ENCODE measurements at regions not wholly inside any gene's neighbourhood (a gene's known extent, or its start where the extent isn't known, plus 50 kb on each side); places are given as distances from the start of the nearest gene placed in this dataset.
A peak's percentile ranks its signal among the peaks of the same experiment; 100 is the strongest.

DNA sequence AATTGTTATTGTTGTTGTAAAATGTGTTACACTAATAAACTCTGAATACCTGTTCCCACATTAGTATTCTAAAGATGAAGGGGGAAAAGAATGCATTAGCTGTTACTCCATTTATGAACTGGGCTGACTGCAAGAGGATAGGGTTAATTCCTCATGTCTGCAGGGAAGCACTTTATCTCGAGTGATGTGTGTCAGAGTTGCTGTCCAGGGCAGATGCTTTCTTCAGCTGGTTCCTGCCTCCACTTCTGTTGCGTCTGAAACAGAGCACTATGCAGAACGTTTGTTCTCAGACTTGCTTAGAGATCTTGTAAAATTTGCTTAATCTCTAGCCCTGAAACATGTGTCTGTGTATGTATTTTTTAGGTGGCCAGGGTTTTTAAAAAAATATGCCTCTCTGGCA, 318.8 kb downstream of the SPRY2 start:
- DNase-seq = no peak

- DNase-seq = no peak
These were observed 328.7 kb downstream of the SPRY2 start for GRCh38 chr13:80012251-80012650.

DNA sequence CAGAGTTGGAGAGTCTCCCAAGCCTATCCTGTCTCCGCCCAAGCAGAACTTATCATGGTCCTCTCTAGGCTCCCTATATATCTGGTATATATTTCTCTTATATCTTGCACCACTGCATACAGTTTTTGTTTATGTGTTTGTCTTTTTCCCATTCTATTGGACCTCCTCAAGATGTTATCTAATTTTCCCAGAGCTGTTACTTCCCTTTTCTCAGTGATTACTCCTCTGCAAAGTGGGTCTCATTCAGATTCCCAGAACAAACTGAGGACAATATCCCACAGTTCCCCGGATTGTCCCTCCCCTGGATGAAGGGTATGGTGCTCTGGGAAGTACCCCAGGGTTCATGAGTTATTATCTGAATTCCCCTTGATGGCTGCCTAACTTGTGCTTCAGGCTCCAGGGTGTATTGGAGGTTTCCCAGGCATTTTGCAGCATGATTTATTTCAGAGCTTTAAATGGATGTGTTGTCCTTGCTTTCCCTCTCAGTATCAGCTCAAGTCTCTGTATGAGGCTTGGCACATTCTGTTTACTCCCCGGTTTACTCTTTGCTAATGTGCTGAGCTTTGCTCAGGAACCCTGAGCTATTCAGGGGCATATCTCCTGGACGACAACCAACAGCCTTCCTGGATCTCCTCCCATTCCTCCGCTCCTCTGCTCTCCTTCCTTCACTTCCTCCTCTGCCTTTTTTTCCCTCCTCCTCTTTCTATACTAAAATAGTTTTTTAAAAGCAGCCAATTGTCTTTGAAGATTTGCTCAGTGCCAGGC, 329.3 kb downstream of the SPRY2 start:
- no peak for DNase-seq

DNA sequence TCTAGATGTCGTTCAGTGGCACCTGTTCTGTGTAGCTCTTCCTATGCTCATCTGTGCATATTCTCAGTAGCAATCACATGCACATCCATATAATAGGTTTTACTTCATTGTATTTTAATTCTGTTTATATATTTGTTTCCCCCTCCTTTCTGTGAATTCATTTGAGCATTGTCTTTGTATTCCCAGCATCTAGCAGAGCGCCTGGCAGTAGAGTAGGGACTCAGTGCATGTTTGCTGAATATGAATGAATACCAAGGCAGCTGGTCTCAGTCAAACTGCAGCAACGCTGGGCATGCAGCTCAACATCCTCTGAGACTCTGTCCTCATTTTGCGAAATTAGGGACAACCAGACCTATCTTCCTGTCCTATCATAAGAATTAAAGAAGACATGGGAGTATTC, 330.1 kb downstream of the SPRY2 start:
- no peak for DNase-seq

DNA sequence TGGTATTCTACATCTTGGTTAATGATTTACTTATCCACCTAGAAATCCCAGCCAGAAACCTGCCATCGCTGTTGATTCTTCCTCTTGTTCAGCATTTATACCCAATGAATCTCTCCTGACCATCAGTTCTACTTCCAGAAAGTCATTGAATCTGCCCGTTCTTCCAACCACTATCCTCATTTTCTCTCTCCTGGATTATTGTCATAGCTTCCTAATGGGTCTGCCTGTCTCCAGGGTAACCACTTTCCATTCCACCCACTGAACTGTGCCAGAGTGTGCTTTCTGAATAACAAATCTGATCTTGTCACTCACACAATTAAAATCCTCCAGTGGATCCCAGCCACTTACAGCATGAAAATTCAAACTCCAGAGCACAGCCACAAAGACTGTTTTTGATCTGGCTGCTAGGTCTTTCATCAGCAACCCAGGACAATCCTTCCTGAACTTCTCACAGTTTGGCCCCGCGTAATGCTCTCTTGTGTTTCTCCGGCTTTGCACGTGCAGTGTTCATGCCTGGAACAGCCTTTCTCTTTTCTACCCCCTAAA, 330.6 kb downstream of the SPRY2 start:
- no peak for DNase-seq

GRCh38 chr13:80009760-80010159, 331.2 kb downstream of the SPRY2 start:
- DNase-seq = no peak

DNA sequence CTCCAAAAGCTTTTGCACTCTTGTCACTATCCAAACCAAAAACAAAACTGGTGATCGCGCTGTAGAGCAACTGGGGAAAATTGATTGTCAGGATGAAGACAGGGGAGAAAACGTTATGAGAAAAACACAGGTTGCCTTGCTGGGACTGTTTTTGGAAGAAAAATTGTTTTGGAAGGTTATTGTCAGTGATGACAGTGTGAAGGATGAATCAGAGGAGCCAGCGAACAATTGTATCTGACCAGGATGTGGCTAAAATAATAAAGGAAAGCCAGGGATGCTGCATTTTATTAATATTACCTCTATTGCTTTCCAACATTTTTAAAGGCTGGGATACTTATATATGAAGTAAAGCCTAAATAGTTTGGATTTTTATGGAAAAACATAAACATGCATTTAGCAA, 334.0 kb downstream of the SPRY2 start:
- no peak for DNase-seq

DNA sequence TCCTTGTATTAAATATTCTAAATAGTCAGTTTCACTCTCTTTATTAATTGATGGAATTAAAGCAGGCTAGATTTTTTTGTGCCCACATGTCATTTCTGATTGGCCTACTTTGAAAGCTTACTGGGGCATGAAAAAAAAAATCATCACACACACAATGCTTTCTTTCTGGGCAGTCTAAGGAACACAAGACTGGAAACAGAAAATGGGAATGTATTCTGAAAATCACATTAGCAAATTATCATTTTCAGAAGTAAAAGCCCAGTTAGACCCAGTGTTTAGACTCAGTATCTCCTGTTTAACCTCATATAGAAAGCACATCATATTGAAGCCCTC, 339.4 kb downstream of the SPRY2 start:
- no peak for DNase-seq

- no peak for DNase-seq
These were observed 340.0 kb downstream of the SPRY2 start for GRCh38 chr13:80000684-80001509.

- DNase-seq = no peak
These were observed 341.3 kb downstream of the SPRY2 start for GRCh38 chr13:79999601-80000000.

- no peak for DNase-seq
These were observed 342.5 kb downstream of the SPRY2 start for GRCh38 chr13:79998381-79998880.

- no peak for DNase-seq
These were observed 343.7 kb downstream of the SPRY2 start for GRCh38 chr13:79997244-79997643.

- DNase-seq = no peak
These were observed 345.6 kb downstream of the SPRY2 start for GRCh38 chr13:79995334-79995733.

DNA sequence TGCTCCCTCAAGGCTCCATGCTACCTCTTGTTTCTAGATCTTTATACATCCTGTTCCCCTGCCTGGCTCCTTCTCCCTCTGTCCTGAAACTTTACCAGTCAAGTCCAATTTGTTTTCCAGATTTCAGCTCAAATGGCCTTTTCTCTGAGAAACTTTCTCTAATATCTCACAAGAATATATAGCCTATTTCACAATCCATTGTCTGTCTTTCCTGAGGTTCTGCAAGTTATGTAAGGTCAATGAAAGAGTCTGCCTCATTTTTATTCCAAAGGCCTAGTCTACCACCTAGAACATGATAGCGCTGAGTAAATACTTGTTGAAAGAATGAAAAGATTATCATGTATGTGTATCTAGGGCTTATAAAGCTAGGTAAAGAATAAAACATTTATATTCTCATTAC, 348.8 kb downstream of the SPRY2 start:
- DNase-seq = no peak

DNA sequence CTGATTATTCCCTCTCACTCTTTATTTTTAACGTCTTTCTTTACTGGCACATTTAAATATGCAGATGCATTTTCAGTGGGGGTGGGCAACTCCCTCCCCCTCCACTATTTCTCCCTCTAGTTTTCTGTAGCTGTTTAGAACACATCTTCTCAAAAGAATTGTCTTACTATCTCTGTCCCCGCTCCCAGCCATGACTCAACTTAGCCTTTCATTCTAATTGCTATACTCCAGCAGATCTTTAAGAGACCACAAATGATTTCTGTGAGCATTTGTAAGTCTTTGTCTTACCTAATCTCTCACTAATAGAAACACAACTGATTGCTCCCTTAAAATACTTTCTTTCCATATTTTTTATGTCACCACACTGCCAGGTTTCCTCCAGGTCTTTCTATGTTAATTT, 350.9 kb downstream of the SPRY2 start:
- DNase-seq = no peak

GRCh38 chr13:79989217-79989661, 351.7 kb downstream of the SPRY2 start:
- DNase-seq = no peak

- DNase-seq = no peak
These were observed 352.4 kb downstream of the SPRY2 start for GRCh38 chr13:79988573-79988972.

- DNase-seq = no peak
These were observed 353.2 kb downstream of the SPRY2 start for GRCh38 chr13:79987761-79988160.

DNA sequence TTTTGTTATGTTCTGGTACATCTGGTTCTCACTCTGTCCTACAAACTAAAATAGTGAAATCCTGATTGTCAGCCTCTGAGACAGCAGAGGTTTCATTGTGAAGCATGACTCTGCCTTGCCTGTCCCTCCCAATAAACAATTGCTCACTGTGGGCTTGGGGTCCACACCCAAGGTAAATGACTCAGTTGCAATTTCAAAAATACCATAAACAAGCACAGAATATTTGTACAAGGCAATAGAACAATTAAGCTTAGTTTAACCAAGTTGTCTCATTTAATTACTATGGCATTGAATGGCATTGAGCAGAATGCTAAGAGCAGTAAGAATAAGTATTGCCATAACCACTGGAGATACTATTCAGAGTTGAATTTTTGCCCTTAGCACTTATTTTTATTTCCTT, 353.6 kb downstream of the SPRY2 start:
- no peak for DNase-seq

DNA sequence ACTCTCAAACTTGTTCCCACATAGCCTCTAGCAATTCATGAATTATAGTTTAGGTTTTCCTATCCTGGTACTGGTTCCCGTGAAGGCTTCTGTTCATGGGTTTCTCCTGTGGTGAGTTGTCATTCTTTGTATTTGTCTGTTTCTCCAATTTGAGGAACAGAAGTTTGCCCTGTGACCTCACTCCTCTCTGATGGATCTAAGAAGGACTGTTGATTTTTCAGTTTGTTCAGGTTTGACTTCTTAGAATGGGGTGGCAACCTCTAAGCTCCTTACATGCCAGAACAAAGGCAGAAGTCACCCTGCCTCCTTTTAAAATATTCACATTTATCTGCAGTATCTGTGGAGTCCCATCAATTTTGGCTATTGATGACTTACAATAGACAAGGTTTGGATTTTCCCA, 354.0 kb downstream of the SPRY2 start:
- DNase-seq = no peak

DNA sequence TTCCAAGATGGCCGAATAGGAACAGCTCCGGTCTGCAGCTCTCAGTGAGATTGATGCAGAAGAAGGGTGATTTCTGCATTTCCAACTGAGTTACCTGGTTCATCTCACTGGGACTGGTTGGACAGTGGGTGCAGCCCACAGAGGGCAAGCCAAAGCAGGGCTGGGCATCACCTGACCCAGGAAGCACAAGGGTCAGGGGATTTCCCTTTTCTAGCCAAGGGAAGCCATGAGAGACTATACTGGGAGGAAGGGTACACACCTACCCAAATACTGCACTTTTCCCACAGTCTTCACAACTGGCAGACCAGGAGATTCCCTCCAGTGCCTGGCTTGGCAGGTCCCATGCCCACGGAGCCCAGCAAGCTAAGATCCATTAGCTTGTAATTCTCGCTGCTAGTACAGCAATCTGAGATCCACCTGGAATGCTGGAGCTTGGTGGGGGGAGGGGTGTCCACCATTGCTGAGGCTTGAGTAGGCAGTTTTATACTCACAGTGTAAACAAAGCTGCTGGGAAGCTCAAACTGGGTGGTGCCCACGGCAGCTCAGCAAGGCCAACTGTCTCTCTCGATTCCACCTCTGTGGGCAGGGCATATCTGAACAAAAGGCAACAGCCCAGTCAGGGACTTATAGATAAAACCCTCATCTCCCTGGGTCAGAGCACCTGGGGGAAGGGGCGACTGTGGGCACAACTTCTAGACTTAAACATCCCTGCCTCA, 365.8 kb downstream of the SPRY2 start:
- DNase-seq = peak; percentile 66

- no peak for DNase-seq
These were observed 367.4 kb downstream of the SPRY2 start for GRCh38 chr13:79973533-79973963.

GRCh38 chr13:79972066-79972569, 368.8 kb downstream of the SPRY2 start:
- no peak for DNase-seq
